Adrenal gland (tissue), 5 donors: ENCODE measurements at regions not wholly inside any gene's neighbourhood (a gene's known extent, or its start where the extent isn't known, plus 50 kb on each side); places are given as distances from the start of the nearest gene placed in this dataset.

ENCODE experiments used
- POLR2A ChIP-seq, 2 donors: fragments of 450-650 bp; IDR thresholded peaks; one replicate each; pipeline ENCODE4 v1.6.1; 2017; ENCODE audit warnings: antibody characterized with exemption in 2 of 2, mild to moderate bottlenecking in 2 of 2, moderate library complexity in 1 of 2
- TF ChIP-seq, protein P1 (sequence below), 6 experiments: fragments of 450-650 bp in 4 of 6; fragments of 200-600 bp in 2 of 6; sonication (generic) in 1 of 6; IDR thresholded peaks; 1 replicate in 5 of 6; 2 replicates in 1 of 6; pipeline versions ENCODE4 v1.5.1 to v1.8.0; 2016 to 2021; ENCODE audit warnings: antibody characterized with exemption in 6 of 6, mild to moderate bottlenecking in 2 of 6, moderate library complexity in 1 of 6
- donor health status: DM: no; HTN: no; CAD: no.

DNA sequence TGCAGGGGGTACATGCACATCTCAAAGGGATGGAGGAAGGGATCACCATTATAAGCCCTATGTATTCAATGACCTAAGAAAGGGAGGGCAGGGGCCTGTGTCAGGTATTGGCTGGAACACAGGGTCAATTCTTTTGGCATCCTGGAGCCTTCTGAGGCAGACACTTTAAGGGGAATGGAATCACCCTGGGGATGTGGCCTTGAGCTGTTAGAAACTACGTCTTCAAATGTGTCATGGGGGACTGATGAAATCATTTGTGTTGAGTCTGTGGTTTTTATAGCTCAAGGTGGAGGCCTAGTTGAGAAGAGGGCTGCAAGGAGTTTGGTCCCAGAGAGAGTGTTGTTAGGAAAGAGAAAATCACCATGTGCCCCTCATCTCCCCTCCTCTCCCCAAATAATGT lies 206.1 kb upstream of the CELF2 start:
- TF ChIP-seq POLR2A (IDR thresholded peaks at IDR 0.05) = no peak
- TF ChIP-seq, protein P1, sequence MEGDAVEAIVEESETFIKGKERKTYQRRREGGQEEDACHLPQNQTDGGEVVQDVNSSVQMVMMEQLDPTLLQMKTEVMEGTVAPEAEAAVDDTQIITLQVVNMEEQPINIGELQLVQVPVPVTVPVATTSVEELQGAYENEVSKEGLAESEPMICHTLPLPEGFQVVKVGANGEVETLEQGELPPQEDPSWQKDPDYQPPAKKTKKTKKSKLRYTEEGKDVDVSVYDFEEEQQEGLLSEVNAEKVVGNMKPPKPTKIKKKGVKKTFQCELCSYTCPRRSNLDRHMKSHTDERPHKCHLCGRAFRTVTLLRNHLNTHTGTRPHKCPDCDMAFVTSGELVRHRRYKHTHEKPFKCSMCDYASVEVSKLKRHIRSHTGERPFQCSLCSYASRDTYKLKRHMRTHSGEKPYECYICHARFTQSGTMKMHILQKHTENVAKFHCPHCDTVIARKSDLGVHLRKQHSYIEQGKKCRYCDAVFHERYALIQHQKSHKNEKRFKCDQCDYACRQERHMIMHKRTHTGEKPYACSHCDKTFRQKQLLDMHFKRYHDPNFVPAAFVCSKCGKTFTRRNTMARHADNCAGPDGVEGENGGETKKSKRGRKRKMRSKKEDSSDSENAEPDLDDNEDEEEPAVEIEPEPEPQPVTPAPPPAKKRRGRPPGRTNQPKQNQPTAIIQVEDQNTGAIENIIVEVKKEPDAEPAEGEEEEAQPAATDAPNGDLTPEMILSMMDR (IDR thresholded peaks at IDR 0.05) = no peak
